NCI-H774 (cell line): ENCODE measurements at regions not wholly inside any gene's neighbourhood (a gene's known extent, or its start where the extent isn't known, plus 50 kb on each side); places are given as distances from the start of the nearest gene placed in this dataset.

Source experiments
- DNase-seq: peaks from one replicate; lab custom pipeline; 2025; lab: John Stamatoyannopoulos, UW

- no peak for DNase-seq
These were observed 693.0 kb downstream of the NR2F2 start for GRCh38 chr15:97023488-97023844.

- DNase-seq, result no peak
These were observed 696.3 kb downstream of the NR2F2 start for GRCh38 chr15:97026781-97027180.

- DNase-seq, result no peak
These were observed 697.3 kb downstream of the NR2F2 start for GRCh38 chr15:97027772-97028171.

- DNase-seq, result no peak
These were observed 699.8 kb downstream of the NR2F2 start for GRCh38 chr15:97030251-97030650.

GRCh38 chr15:97036301-97036700, 705.8 kb downstream of the NR2F2 start:
- DNase-seq, result no peak

- no peak for DNase-seq
These were observed 706.6 kb downstream of the NR2F2 start for GRCh38 chr15:97037080-97037479.

- peak; percentile 1 for DNase-seq
These were observed 715.3 kb downstream of the NR2F2 start for GRCh38 chr15:97045666-97046421.

GRCh38 chr15:97052513-97052912, 722.0 kb downstream of the NR2F2 start:
- DNase-seq, result no peak

GRCh38 chr15:97053635-97054034, 723.1 kb downstream of the NR2F2 start:
- DNase-seq, result no peak

GRCh38 chr15:97057503-97057902, 727.0 kb downstream of the NR2F2 start:
- DNase-seq, result no peak

- no peak for DNase-seq
These were observed 728.8 kb downstream of the NR2F2 start for GRCh38 chr15:97059281-97059680.

GRCh38 chr15:97061392-97061791, 730.9 kb downstream of the NR2F2 start:
- DNase-seq, result no peak

GRCh38 chr15:97071668-97072067, 741.2 kb downstream of the NR2F2 start:
- DNase-seq, result no peak

GRCh38 chr15:97072545-97072944, 742.0 kb downstream of the NR2F2 start:
- DNase-seq, result no peak

- no peak for DNase-seq
These were observed 745.5 kb downstream of the NR2F2 start for GRCh38 chr15:97076011-97076410.

- no peak for DNase-seq
These were observed 747.5 kb downstream of the NR2F2 start for GRCh38 chr15:97077975-97078374.

GRCh38 chr15:97078591-97078990, 748.1 kb downstream of the NR2F2 start:
- no peak for DNase-seq

- DNase-seq, result no peak
These were observed 751.2 kb downstream of the NR2F2 start for GRCh38 chr15:97081666-97082226.

- no peak for DNase-seq
These were observed 752.3 kb downstream of the NR2F2 start for GRCh38 chr15:97082830-97083229.

GRCh38 chr15:97084650-97085049, 754.1 kb downstream of the NR2F2 start:
- DNase-seq, result no peak

- no peak for DNase-seq
These were observed 755.2 kb downstream of the NR2F2 start for GRCh38 chr15:97085731-97086130.

- no peak for DNase-seq
These were observed 756.7 kb downstream of the NR2F2 start for GRCh38 chr15:97087006-97087741.

- no peak for DNase-seq
These were observed 760.6 kb downstream of the NR2F2 start for GRCh38 chr15:97091093-97091492.
